GM23338 (cell line): ENCODE measurements at regions not wholly inside any gene's neighbourhood (a gene's known extent, or its start where the extent isn't known, plus 50 kb on each side); places are given as distances from the start of the nearest gene placed in this dataset.

Experiments used
- ATAC-seq: fragments of 200-7000 bp; cut with Tn5 transposase; 3 replicates; pipeline ENCODE4 v1.9.1; 2020
- DNase-seq: peaks from one replicate; pipeline ENCODE4 v3.0.0-alpha.2; 2015; ENCODE audit warnings: low spot score
- H2AFZ ChIP-seq: fragments of 200-600 bp; sonication (generic); 2 replicates; pipeline ENCODE4 v1.8.0; 2016; ENCODE audit warnings: antibody characterized with exemption, mild to moderate bottlenecking, moderate library complexity
- H3F3A ChIP-seq: fragments of 200-600 bp; sonication (generic); replicated peaks from 2 replicates; pipeline ENCODE4 v1.8.0; 2017; ENCODE audit warnings: antibody characterized with exemption, mixed run types, low read depth
- H3K27ac ChIP-seq: fragments of 200-600 bp; sonication (generic); 2 replicates; pipeline ENCODE4 v1.6.1; 2016; ENCODE audit warnings: low read depth
- H3K27me3 ChIP-seq: fragments of 200-600 bp; sonication (generic); 2 replicates; pipeline ENCODE4 v1.8.0; 2016; ENCODE audit warnings: mild to moderate bottlenecking, mixed run types, moderate library complexity; ENCODE audit not compliant: insufficient read depth
- H3K36me3 ChIP-seq: fragments of 200-600 bp; sonication (generic); 2 replicates; pipeline ENCODE4 v1.8.0; 2016; ENCODE audit warnings: mild to moderate bottlenecking; ENCODE audit not compliant: insufficient read depth
- H3K4me1 ChIP-seq: fragments of 200-600 bp; sonication (generic); 2 replicates; pipeline ENCODE4 v1.8.0; 2016; ENCODE audit warnings: mild to moderate bottlenecking, moderate library complexity; ENCODE audit not compliant: insufficient read depth
- H3K4me2 ChIP-seq: fragments of 200-600 bp; sonication (generic); 2 replicates; pipeline ENCODE4 v1.7.1; 2017; ENCODE audit warnings: mixed run types
- H3K4me3 ChIP-seq: fragments of 200-600 bp; sonication (generic); 2 replicates; pipeline ENCODE4 v1.6.1; 2016; ENCODE audit warnings: mixed run types
- H3K79me2 ChIP-seq: fragments of 200-600 bp; sonication (generic); replicated peaks from 2 replicates; pipeline ENCODE4 v1.8.0; 2017; ENCODE audit warnings: mild to moderate bottlenecking; ENCODE audit not compliant: insufficient read depth
- H3K9me2 ChIP-seq: fragments of 200-600 bp; sonication (generic); 2 replicates; pipeline ENCODE4 v1.8.0; 2017; ENCODE audit not compliant: insufficient read depth
- H4K20me1 ChIP-seq: fragments of 200-600 bp; sonication (generic); replicated peaks from 2 replicates; pipeline ENCODE4 v1.8.0; 2017; ENCODE audit warnings: mild to moderate bottlenecking; ENCODE audit not compliant: insufficient read depth
- H3K27ac Mint-ChIP-seq: 2 replicates; pipeline ENCODE4 v1.8.0; 2020; ENCODE audit warnings: inconsistent platforms, mild to moderate bottlenecking, moderate library complexity, mixed read lengths
- H3K27me3 Mint-ChIP-seq: 3 replicates; pipeline ENCODE4 v1.8.0; 2022; ENCODE audit warnings: low read depth, mild to moderate bottlenecking, moderate library complexity, mixed read lengths, inconsistent platforms; ENCODE audit not compliant: insufficient read depth, poor library complexity
- H3K36me3 Mint-ChIP-seq: 3 replicates; pipeline ENCODE4 v1.8.0; 2021; ENCODE audit warnings: low read depth, mild to moderate bottlenecking, inconsistent platforms, moderate library complexity, mixed read lengths
- H3K4me1 Mint-ChIP-seq: 3 replicates; pipeline ENCODE4 v1.8.0; 2020; ENCODE audit warnings: mild to moderate bottlenecking, inconsistent platforms, mixed read lengths
- H3K4me3 Mint-ChIP-seq: 3 replicates; pipeline ENCODE4 v1.8.0; 2021; ENCODE audit warnings: moderate library complexity, mild to moderate bottlenecking, inconsistent platforms, mixed read lengths
- H3K9me3 Mint-ChIP-seq: 3 replicates; pipeline ENCODE4 v1.8.0; 2020; ENCODE audit warnings: moderate library complexity, mild to moderate bottlenecking, inconsistent platforms, mixed read lengths
- CREB1 ChIP-seq: fragments of 250-450 bp; sonication (Bioruptor Pico); IDR thresholded peaks from 2 replicates; pipeline ENCODE4 v1.5.0; 2020; ENCODE audit warnings: low read depth, mild to moderate bottlenecking, moderate library complexity
- ETS1 ChIP-seq: IDR thresholded peaks from 2 replicates; pipeline ENCODE4 v1.6.1; 2016; ENCODE audit warnings: antibody characterized with exemption
- EZH2 ChIP-seq: fragments of 200-600 bp; sonication (generic); IDR thresholded peaks from one replicate; pipeline ENCODE4 v1.8.0; 2017; ENCODE audit warnings: antibody characterized with exemption, mild to moderate bottlenecking, low read depth; ENCODE audit not compliant: unreplicated experiment
- STAT1 ChIP-seq: IDR thresholded peaks from one replicate; pipeline ENCODE4 v1.6.1; 2016; ENCODE audit warnings: antibody characterized with exemption; ENCODE audit not compliant: unreplicated experiment
- ZNF462 ChIP-seq: fragments of 250-450 bp; sonication (Bioruptor Pico); IDR thresholded peaks from 2 replicates; pipeline ENCODE4 v1.5.0; 2020; ENCODE audit warnings: mild to moderate bottlenecking, moderate library complexity

DNA sequence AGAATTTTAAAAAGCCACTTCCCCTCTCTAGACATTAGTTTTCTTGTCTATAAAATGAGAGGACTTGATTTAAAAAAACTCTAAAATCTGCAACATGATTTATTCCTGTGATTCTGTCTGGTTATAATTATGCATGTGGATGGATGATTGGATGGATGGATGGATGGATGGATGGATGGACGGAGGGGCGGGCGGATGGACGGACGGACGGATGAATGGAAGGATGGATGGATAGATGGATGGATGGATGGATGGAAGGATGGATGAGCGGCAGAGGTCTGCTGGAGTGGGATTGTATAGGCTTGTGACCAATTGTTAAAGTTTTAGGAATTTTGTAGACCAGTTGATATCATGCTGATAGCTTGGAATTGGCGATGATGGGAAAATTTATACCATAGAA lies 135.2 kb upstream of the TIAM1 start:
- H3K79me2 ChIP-seq, result peaks cover 24% of the 10 kb centered on the region
- H3K9me2 ChIP-seq, result no peaks in the 10 kb centered on the region
- peaks cover 7% of the 10 kb centered on the region; the same call in 1 of the 2 replicates for H4K20me1 ChIP-seq
- H3K4me2 ChIP-seq, result no peak overlapping the region
- Mint-ChIP-seq H3K4me1 (peaks cover 10% of the 10 kb centered on the region), H3K27me3 (peaks cover 2% of the 10 kb centered on the region), H3K9me3 (peaks cover 23% of the 10 kb centered on the region), H3K27ac (no peak overlapping the region), H3K36me3 (peaks cover 25% of the 10 kb centered on the region), H3K4me3 (no peak overlapping the region)
- no peaks in the 10 kb centered on the region for H3K36me3 ChIP-seq
- no peaks in the 10 kb centered on the region for H3F3A ChIP-seq
- no peak for TF ChIP-seq ZNF462 (CRISPR knock-in tag)
- no peak for TF ChIP-seq EZH2
- no peak for TF ChIP-seq ETS1
- no peak for TF ChIP-seq CREB1
- no peak for TF ChIP-seq STAT1
- H3K4me3 ChIP-seq, result no peak overlapping the region
- ATAC-seq, result no peak
- DNase-seq, result no peak
- H2AFZ ChIP-seq, result no peak overlapping the region
- H3K27me3 ChIP-seq, result no peaks in the 10 kb centered on the region
- no peak overlapping the region for H3K27ac ChIP-seq
- peaks cover 9% of the 10 kb centered on the region; the same call in 1 of the 2 replicates for H3K4me1 ChIP-seq
